K562 (cell line): ENCODE measurements at regions not wholly inside any gene's neighbourhood (a gene's known extent, or its start where the extent isn't known, plus 50 kb on each side); places are given as distances from the start of the nearest gene placed in this dataset.

Source experiments
- ATAC-seq: fragments of 200-7000 bp; cut with Tn5 transposase; 3 replicates; pipeline ENCODE4 v1.9.1; 2020; ENCODE audit warnings: moderate library complexity
- BruUV-seq: library from RNA; stranded (reverse); fragments of 400-500 nt; replicated peaks from 2 replicates; lab custom pipeline; 2021; lab: Mats Ljungman, UMichigan
- CTCF ChIA-PET: fragments of 300-600 bp; formaldehyde crosslinking; extraction: SDS; loops from one replicate; lab custom pipeline; 2021; ENCODE audit warnings: low intra/inter-chr PET ratio; lab: Yijun Ruan, JAX
- POLR2A ChIA-PET: fragments of 300-600, 350-650 bp; sonication (Branson Sonifier 250); formaldehyde crosslinking; extraction: SDS; loops from one replicate; lab custom pipeline; 2021; ENCODE audit warnings: antibody characterized with exemption, inconsistent platforms; lab: Yijun Ruan, JAX
- DNase-seq, 4 experiments: peaks; one replicate each; pipeline versions ENCODE4 v3.0.0 to v3.0.0-alpha.2; 2011 to 2018; ENCODE audit warnings: low spot score in 3 of 4, mixed read lengths in 3 of 4; ENCODE audit errors: extremely low read depth in 1 of 4
- FAIRE-seq: peaks from 2 replicates; lab custom pipeline; 2011; peaks lifted over from hg19 to GRCh38; lab: Jason Lieb, UNC
- H2AFZ ChIP-seq: 2 replicates; pipeline ENCODE4 v1.6.0; 2011; ENCODE audit warnings: low read depth, low read length, control low read depth, inconsistent platforms
- H3K27ac ChIP-seq: fragments of 200-600 bp; 3 replicates; pipeline ENCODE4 v1.8.0; 2011; ENCODE audit warnings: low read depth, mild to moderate bottlenecking, control low read depth, inconsistent platforms, low read length, moderate library complexity, mixed read lengths; ENCODE audit errors: extremely low read depth
- H3K27me3 ChIP-seq, 2 experiments: fragments of 300-600 bp in 1 of 2; 2 replicates in 1 of 2; 3 replicates in 1 of 2; pipeline versions ENCODE4 v1.6.0 to v1.8.0; 2011; ENCODE audit warnings: inconsistent platforms in 2 of 2, low read length in 2 of 2, mild to moderate bottlenecking in 1 of 2, mixed read lengths in 1 of 2, moderate library complexity in 1 of 2; ENCODE audit not compliant: control insufficient read depth in 2 of 2, insufficient read depth in 2 of 2
- H3K36me3 ChIP-seq: fragments of 300-600 bp; 3 replicates; pipeline ENCODE4 v1.8.0; 2011; ENCODE audit warnings: mild to moderate bottlenecking, low read length, inconsistent platforms; ENCODE audit not compliant: control insufficient read depth, insufficient read depth
- H3K4me1 ChIP-seq, 2 experiments: fragments of 200-600 bp in 1 of 2; replicated peaks in 1 of 2; 2 replicates in 1 of 2; 3 replicates in 1 of 2; pipeline versions ENCODE4 v1.5.1 to v1.8.0; 2011; ENCODE audit warnings: inconsistent platforms in 2 of 2, low read length in 2 of 2, mild to moderate bottlenecking in 1 of 2, mixed read lengths in 1 of 2, moderate library complexity in 1 of 2; ENCODE audit not compliant: control insufficient read depth in 2 of 2, insufficient read depth in 2 of 2
- H3K4me2 ChIP-seq: 2 replicates; pipeline ENCODE4 v1.6.1; 2011; ENCODE audit warnings: low read length, control low read depth, inconsistent platforms, mixed read lengths; ENCODE audit not compliant: insufficient read depth
- H3K4me3 ChIP-seq: fragments of 200-600 bp; sonication (generic), shearing (Covaris generic); 2 replicates; pipeline ENCODE4 v1.5.1; 2016; ENCODE audit warnings: control low read depth, inconsistent platforms
- H3K79me2 ChIP-seq: fragments of 200-600 bp; 3 replicates; pipeline ENCODE4 v1.8.0; 2011; ENCODE audit warnings: low read length, inconsistent platforms; ENCODE audit not compliant: control insufficient read depth, insufficient read depth
- H3K9ac ChIP-seq, 2 experiments: 2 replicates each; pipeline versions ENCODE4 v1.6.0 to v1.6.1; 2011; ENCODE audit warnings: low read depth in 2 of 2, low read length in 2 of 2, control low read depth in 1 of 2, inconsistent platforms in 1 of 2, mild to moderate bottlenecking in 1 of 2, mixed read lengths in 1 of 2; ENCODE audit not compliant: insufficient read depth in 1 of 2
- H3K9me1 ChIP-seq: one replicate; pipeline ENCODE4 v1.6.0; 2011; ENCODE audit warnings: inconsistent platforms, mild to moderate bottlenecking, low read length, moderate library complexity; ENCODE audit not compliant: control insufficient read depth, insufficient read depth
- H3K9me3 ChIP-seq: replicated peaks from 2 replicates; pipeline ENCODE4 v1.5.1; 2011; ENCODE audit warnings: low read depth, low read length, inconsistent platforms; ENCODE audit not compliant: control insufficient read depth, insufficient read depth
- H4K20me1 ChIP-seq: replicated peaks from 2 replicates; pipeline ENCODE4 v1.6.1; 2011; ENCODE audit warnings: low read length, inconsistent platforms, mixed read lengths; ENCODE audit not compliant: control insufficient read depth, insufficient read depth
- ADNP ChIP-seq: fragments of 200-800 bp; sonication (Bioruptor generic); IDR thresholded peaks from 2 replicates; pipeline ENCODE4 v1.6.1; 2016; ENCODE audit warnings: missing genetic modification characterization, missing compliant biosample characterization
- ERF ChIP-seq: fragments of 450-650 bp; formaldehyde crosslinking; IDR thresholded peaks from 2 replicates; pipeline ENCODE4 v1.4.0; 2020; ENCODE audit warnings: mild to moderate bottlenecking, mixed read lengths
- GABPA ChIP-seq: fragments of 200-800 bp; sonication (Bioruptor generic); conservative IDR thresholded peaks from 2 replicates; pipeline ENCODE4 v1.6.1; 2016; ENCODE audit warnings: low read depth, missing genetic modification characterization, missing compliant biosample characterization
- HDAC3 ChIP-seq: fragments of 450-650 bp; IDR thresholded peaks from 2 replicates; pipeline ENCODE4 v1.6.1; 2018; ENCODE audit warnings: borderline replicate concordance, mild to moderate bottlenecking, moderate library complexity; ENCODE audit not compliant: partially characterized antibody
- HOXB6 ChIP-seq: fragments of 250-450 bp; sonication (Bioruptor Pico); IDR thresholded peaks from 2 replicates; pipeline ENCODE4 v1.5.1; 2022; ENCODE audit warnings: mild to moderate bottlenecking, borderline replicate concordance
- HSF4 ChIP-seq: fragments of 250-450 bp; sonication (Bioruptor Pico); IDR thresholded peaks from 2 replicates; pipeline ENCODE4 v2.1.2; 2022; ENCODE audit warnings: mild to moderate bottlenecking, moderate library complexity, borderline replicate concordance
- PRPF4 ChIP-seq: fragments of 200-400 bp; formaldehyde crosslinking; IDR thresholded peaks from one replicate; pipeline ENCODE4 v1.6.1; 2017; ENCODE audit warnings: low read length, low read depth, mild to moderate bottlenecking; ENCODE audit not compliant: insufficient read depth, poor library complexity, severe bottlenecking
- SAFB2 ChIP-seq: fragments of 200-400 bp; formaldehyde crosslinking; IDR thresholded peaks from 2 replicates; pipeline ENCODE4 v1.6.1; 2018; ENCODE audit warnings: borderline replicate concordance, low read length, low read depth, moderate library complexity; ENCODE audit not compliant: severe bottlenecking
- TCF7 ChIP-seq: sonication (generic); IDR thresholded peaks from 2 replicates; pipeline ENCODE4 v1.6.1; 2016; ENCODE audit warnings: antibody characterized with exemption, borderline replicate concordance
- ZNF79 ChIP-seq: fragments of 250-450 bp; sonication (Bioruptor Pico); IDR thresholded peaks from 2 replicates; pipeline ENCODE4 v1.4.0; 2020; ENCODE audit warnings: low read depth, mild to moderate bottlenecking, moderate library complexity
- ZSCAN29 ChIP-seq: fragments of 450-650 bp; IDR thresholded peaks from 2 replicates; pipeline ENCODE4 v1.6.1; 2017
- WGBS: fragments of 100-300 bp; shearing (Covaris generic); methylation state at CpG from one replicate; pipeline ENCODE4 v1.1.6; 2016; ENCODE audit warnings: low coverage, mixed read lengths; ENCODE audit not compliant: insufficient coverage; ENCODE audit errors: missing lambda C conversion rate; 5-methylcytosine and 5-hydroxymethylcytosine counted together
- in situ Hi-C: fragments of 300-500 bp; cut with MboI; formaldehyde crosslinking; loops from 4 replicates; pipeline ENCODE4 v1.15.0; 2018; ENCODE audit warnings: inconsistent platforms, mixed read lengths
- intact Hi-C: fragments of 100-400 bp; cut with micrococcal nuclease; formaldehyde crosslinking; loops from 2 replicates; pipeline ENCODE4 v1.14.2; 2022
- TF ChIP-seq, protein P1 (sequence below): sonication (generic); formaldehyde crosslinking; IDR thresholded peaks from 2 replicates; pipeline ENCODE4 v1.8.0; 2022; ENCODE audit warnings: mild to moderate bottlenecking, low read depth, missing genetic modification reagents
- TF ChIP-seq, protein P2 (sequence below): fragments of 450-650 bp; IDR thresholded peaks from 2 replicates; pipeline ENCODE4 v1.6.1; 2016; ENCODE audit warnings: low read depth, mild to moderate bottlenecking, moderate library complexity
- TF ChIP-seq, protein P3 (sequence below): sonication (generic); formaldehyde crosslinking; IDR thresholded peaks from 2 replicates; pipeline ENCODE4 v1.8.1; 2023; ENCODE audit warnings: mild to moderate bottlenecking, missing genetic modification reagents

DNA sequence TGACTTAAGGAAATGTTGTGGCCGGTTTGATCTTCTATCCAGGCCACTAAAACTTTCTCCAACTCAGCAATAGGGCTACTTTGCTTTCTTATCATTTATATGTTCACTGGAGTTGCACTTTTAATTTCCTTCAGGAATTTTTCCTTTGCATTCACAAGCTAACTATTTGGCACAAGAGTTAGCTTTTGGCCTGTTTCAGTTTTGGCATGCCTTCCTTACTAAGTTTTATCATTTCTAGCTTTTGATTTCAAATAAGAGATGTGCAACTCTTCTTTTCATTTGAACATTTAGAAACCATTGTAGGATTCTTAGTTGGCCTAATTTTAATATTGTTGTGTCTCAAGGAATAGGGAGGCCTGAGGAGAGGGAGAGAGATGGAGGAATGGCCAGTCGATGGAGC is 79.8 kb upstream of the TLL1 start:
- no peak for TF ChIP-seq HOXB6 (CRISPR knock-in tag)
- TF ChIP-seq, protein P1, sequence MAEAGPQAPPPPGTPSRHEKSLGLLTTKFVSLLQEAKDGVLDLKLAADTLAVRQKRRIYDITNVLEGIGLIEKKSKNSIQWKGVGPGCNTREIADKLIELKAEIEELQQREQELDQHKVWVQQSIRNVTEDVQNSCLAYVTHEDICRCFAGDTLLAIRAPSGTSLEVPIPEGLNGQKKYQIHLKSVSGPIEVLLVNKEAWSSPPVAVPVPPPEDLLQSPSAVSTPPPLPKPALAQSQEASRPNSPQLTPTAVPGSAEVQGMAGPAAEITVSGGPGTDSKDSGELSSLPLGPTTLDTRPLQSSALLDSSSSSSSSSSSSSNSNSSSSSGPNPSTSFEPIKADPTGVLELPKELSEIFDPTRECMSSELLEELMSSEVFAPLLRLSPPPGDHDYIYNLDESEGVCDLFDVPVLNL (CRISPR knock-in tag) = no peak
- no peak for TF ChIP-seq ADNP (tag)
- TF ChIP-seq ZNF79 = no peak
- TF ChIP-seq TCF7 = no peak
- TF ChIP-seq ERF (CRISPR knock-in tag) = no peak
- CTCF ChIA-PET = no interaction called here

DNA sequence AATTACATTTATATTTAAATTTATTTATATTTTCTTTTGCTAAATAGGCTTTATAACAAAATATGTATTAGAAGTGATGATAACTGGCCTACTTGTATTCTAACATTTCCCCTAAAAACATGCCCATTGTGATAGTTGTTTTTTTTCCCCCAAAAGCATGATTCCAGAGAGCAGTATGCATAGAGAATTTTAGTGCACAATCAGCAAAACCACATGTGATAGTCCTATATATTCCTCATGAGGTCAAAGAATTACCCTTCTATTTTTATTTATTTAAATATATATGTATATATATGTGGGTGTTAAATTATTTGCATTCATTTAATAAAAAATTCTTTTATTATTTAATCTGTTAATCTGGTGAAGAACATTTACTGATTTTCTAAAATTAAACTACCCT is 78.2 kb upstream of the TLL1 start:
- in situ Hi-C loops = no loop called here
- Histone ChIP-seq H3K9me1 (no peaks in the 10 kb centered on the region), H4K20me1 (no peaks in the 10 kb centered on the region), H3K4me3 (no peak overlapping the region), H3K79me2 (no peaks in the 10 kb centered on the region), H3K27me3 (no peaks in the 10 kb centered on the region), H3K4me2 (no peak overlapping the region), H2AFZ (no peak overlapping the region), H3K9me3 (no peaks in the 10 kb centered on the region), H3K36me3 (no peaks in the 10 kb centered on the region), H3K9ac (no peak overlapping the region), H3K27ac (no peak overlapping the region), H3K4me1 (peaks cover 0 to 5% of the 10 kb centered on the region in 2 experiments; a peak in 1 of 5 replicates)
- no peak for ATAC-seq
- no TSS peak for BruUV-seq
- DNase-seq = no peak
- ChIA-PET POLR2A (no interaction called here), CTCF (no interaction called here)
- no peak for FAIRE-seq
- intact Hi-C loops = no loop called here
- TF ChIP-seq HSF4 (CRISPR knock-in tag) = no peak
- no peak for TF ChIP-seq ZSCAN29
- no peak for TF ChIP-seq PRPF4
- no peak for TF ChIP-seq HDAC3
- TF ChIP-seq GABPA (tag) = no peak
- no peak for TF ChIP-seq SAFB2
- TF ChIP-seq, protein P2, sequence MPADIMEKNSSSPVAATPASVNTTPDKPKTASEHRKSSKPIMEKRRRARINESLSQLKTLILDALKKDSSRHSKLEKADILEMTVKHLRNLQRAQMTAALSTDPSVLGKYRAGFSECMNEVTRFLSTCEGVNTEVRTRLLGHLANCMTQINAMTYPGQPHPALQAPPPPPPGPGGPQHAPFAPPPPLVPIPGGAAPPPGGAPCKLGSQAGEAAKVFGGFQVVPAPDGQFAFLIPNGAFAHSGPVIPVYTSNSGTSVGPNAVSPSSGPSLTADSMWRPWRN = no peak
- TF ChIP-seq, protein P3, sequence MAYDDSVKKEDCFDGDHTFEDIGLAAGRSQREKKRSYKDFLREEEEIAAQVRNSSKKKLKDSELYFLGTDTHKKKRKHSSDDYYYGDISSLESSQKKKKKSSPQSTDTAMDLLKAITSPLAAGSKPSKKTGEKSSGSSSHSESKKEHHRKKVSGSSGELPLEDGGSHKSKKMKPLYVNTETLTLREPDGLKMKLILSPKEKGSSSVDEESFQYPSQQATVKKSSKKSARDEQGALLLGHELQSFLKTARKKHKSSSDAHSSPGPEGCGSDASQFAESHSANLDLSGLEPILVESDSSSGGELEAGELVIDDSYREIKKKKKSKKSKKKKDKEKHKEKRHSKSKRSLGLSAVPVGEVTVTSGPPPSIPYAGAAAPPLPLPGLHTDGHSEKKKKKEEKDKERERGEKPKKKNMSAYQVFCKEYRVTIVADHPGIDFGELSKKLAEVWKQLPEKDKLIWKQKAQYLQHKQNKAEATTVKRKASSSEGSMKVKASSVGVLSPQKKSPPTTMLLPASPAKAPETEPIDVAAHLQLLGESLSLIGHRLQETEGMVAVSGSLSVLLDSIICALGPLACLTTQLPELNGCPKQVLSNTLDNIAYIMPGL = no peak

More for the DNA sequence above, 79.8 kb upstream of the TLL1 start:
- Histone ChIP-seq H3K4me2 (no peak overlapping the region), H2AFZ (no peak overlapping the region), H3K27ac (no peak overlapping the region), H3K36me3 (no peaks in the 10 kb centered on the region), H3K9me3 (no peaks in the 10 kb centered on the region), H3K79me2 (no peaks in the 10 kb centered on the region), H3K9ac (no peak overlapping the region), H3K4me3 (no peak overlapping the region), H3K4me1 (no peaks in the 10 kb centered on the region), H3K27me3 (no peaks in the 10 kb centered on the region), H3K9me1 (no peaks in the 10 kb centered on the region), H4K20me1 (no peaks in the 10 kb centered on the region)
- in situ Hi-C loops (no loop called here), intact Hi-C loops (no loop called here)
- no peak for DNase-seq
- no peak for ATAC-seq
- 3% methylated on average over 2 of the region's 2 CpGs for WGBS
- no TSS peak for BruUV-seq
- no peak for FAIRE-seq
- POLR2A ChIA-PET = no interaction called here
